GM12874 (cell line): ENCODE measurements at regions not wholly inside any gene's neighbourhood (a gene's known extent, or its start where the extent isn't known, plus 50 kb on each side); places are given as distances from the start of the nearest gene placed in this dataset.

Source experiments
- CTCF ChIP-seq: IDR thresholded peaks from 2 replicates; pipeline ENCODE4 v1.5.1; 2011; ENCODE audit warnings: low read depth, mild to moderate bottlenecking, control low read depth, low read length, moderate library complexity; ENCODE audit not compliant: insufficient read depth

GRCh38 chr6:1212919-1213318 is 99.0 kb upstream of the FOXQ1 start:
- TF ChIP-seq CTCF: no peak

- TF ChIP-seq CTCF: no peak
Measured at GRCh38 chr6:1208876-1209275, 103.0 kb upstream of the FOXQ1 start.

GRCh38 chr6:1203546-1203945 is 108.4 kb upstream of the FOXQ1 start:
- TF ChIP-seq CTCF: no peak

GRCh38 chr6:1202201-1202600 is 109.7 kb upstream of the FOXQ1 start:
- TF ChIP-seq CTCF: no peak

- no peak for TF ChIP-seq CTCF
Measured at GRCh38 chr6:1201547-1202200, 110.2 kb upstream of the FOXQ1 start.

GRCh38 chr6:1200409-1201101 is 111.3 kb upstream of the FOXQ1 start:
- no peak for TF ChIP-seq CTCF

- TF ChIP-seq CTCF: no peak
Measured at GRCh38 chr6:1200081-1200408, 111.9 kb upstream of the FOXQ1 start.
